Middle frontal gyrus (tissue), 1 donor: ENCODE measurements at regions not wholly inside any gene's neighbourhood (a gene's known extent, or its start where the extent isn't known, plus 50 kb on each side); places are given as distances from the start of the nearest gene placed in this dataset.
"Not testable (repeated sequence)": the region's sequence is repeated elsewhere in the genome, so short reads cannot be mapped to it uniquely, and the experiment has no call there.

ENCODE experiments used
- DNase-seq: peaks from one replicate; pipeline ENCODE4 v3.0.0-alpha.2; 2015; ENCODE audit warnings: low spot score; ENCODE audit errors: extremely low spot score

GRCh38 chr13:46467694-46468093 is 80.6 kb upstream of the RUBCNL start:
- not testable (repeated sequence) for DNase-seq

GRCh38 chr13:46466074-46466473 is 79.0 kb upstream of the RUBCNL start:
- DNase-seq: not testable (repeated sequence)

- no peak for DNase-seq
Observed at GRCh38 chr13:46463719-46464118, 76.7 kb upstream of the RUBCNL start.

GRCh38 chr13:46460223-46460622 is 73.2 kb upstream of the RUBCNL start:
- not testable (repeated sequence) for DNase-seq

GRCh38 chr13:46457255-46457654 is 70.2 kb upstream of the RUBCNL start:
- DNase-seq: not testable (repeated sequence)

- DNase-seq: not testable (repeated sequence)
Observed at GRCh38 chr13:46455924-46456323, 68.9 kb upstream of the RUBCNL start.

- not testable (repeated sequence) for DNase-seq
Observed at GRCh38 chr13:46451145-46451544, 64.1 kb upstream of the RUBCNL start.

GRCh38 chr13:46449949-46450348 is 62.9 kb upstream of the RUBCNL start:
- not testable (repeated sequence) for DNase-seq

GRCh38 chr13:46448148-46448547 is 61.1 kb upstream of the RUBCNL start:
- not testable (repeated sequence) for DNase-seq

- not testable (repeated sequence) for DNase-seq
Observed at GRCh38 chr13:46437808-46438404, 50.9 kb upstream of the RUBCNL start.
